COR-L47 (cell line): ENCODE measurements at regions not wholly inside any gene's neighbourhood (a gene's known extent, or its start where the extent isn't known, plus 50 kb on each side); places are given as distances from the start of the nearest gene placed in this dataset.
"Not testable (repeated sequence)": the region's sequence is repeated elsewhere in the genome, so short reads cannot be mapped to it uniquely, and the experiment has no call there.

Experiments
- DNase-seq: peaks from one replicate; lab custom pipeline; 2025; lab: John Stamatoyannopoulos, UW

DNA sequence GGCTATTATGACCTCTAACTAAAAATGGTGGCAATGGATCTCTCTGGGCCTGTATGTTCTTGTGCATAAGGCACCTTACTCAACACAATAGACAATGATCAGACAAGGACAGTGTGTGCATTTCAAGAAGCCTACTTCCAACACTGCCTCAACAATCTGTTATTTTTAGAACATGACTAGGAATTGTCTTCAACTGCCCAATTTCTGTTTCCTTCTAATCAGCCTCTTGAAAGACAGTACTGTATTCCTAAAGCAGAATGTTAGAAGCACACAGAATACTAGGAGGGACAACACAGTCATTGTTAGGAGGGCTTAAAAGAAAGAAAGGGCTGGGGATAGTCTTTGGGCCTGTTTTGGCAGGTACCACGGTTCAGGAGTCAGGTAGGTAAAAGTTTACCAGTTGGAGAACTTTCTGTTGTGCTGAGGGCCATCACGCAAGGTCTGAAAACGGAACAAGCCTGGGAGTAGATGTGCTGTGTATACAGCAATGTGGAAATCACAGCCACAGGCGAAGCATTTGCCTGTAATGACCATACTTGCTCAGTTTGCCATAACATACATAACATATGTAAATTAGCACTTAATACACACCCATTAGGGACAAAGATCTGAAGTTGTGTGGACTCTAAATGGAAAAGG is 100.8 kb upstream of the ATXN3L start:
- no peak for DNase-seq

DNA sequence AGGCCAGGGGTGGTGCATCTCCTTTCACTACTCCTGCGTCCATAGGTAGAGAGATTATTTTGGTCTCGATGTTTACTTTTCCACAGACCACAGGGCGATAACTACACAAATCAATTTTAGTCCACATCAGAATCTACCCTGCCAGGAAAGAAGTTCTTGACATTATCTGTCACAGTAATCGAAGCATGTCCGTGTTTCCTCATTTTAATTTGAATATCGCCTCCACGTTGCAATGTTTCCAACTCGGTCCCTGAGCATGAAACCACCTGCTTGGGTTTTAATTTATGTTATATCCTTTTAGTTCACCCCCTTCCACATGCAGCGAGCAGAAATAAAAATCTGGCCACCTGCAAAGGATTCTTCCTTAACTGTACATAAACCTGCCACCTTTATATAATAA is 100.1 kb upstream of the ATXN3L start:
- no peak for DNase-seq

GRCh38 chrX:13419276-13419675 is 99.4 kb upstream of the ATXN3L start:
- DNase-seq, result no peak

GRCh38 chrX:13418126-13419097 is 98.6 kb upstream of the ATXN3L start:
- no peak for DNase-seq

DNA sequence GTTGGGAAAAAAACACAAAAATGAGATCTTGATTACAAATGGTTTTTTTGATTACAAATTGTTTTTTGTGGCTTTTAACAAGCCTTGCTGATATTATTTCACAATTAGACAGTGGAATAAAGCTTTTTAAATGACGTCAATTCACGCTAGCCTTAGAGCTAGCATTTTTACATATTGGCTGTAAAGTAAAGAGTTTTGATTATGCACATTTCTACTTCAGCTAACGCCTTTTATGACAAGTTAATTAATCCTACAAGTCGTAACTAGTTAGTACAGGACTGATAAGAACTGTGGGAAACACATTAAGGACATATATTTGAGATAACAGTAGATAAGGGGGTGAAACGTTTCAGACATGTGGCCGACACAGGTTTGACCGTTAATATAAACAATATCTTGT is 95.7 kb upstream of the ATXN3L start:
- no peak for DNase-seq

DNA sequence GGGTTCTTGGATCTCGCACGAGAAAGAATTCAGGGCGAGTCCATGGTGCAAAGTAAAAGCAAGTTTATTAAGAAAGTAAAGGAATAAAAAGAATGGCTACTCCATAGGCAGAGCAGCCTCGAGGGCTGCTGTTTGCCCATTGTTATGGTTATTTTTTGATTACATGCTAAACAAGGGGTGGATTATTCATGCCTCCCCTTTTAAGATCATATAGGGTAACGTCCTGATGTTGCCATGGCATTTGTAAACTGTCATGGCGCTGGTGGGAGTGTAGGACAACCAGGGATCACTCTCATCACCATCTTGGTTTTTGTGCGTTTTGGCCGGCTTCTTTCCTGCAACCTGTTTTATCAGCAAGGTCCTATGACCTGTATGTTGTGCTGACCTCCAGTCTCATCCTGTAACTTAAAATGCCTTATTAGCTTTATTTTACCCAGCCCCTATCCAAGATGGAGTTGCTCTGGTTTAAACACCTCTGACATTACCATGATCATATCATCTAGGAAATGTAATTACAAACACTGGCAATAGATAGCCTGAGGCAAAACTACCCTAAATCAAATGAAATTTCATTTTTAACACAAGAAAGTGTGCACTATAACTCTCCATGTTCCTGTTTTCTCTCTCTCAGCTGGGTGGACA is 94.3 kb upstream of the ATXN3L start:
- DNase-seq, result no peak

- DNase-seq, result no peak
Observed at GRCh38 chrX:13412208-13412600, 92.4 kb upstream of the ATXN3L start.

DNA sequence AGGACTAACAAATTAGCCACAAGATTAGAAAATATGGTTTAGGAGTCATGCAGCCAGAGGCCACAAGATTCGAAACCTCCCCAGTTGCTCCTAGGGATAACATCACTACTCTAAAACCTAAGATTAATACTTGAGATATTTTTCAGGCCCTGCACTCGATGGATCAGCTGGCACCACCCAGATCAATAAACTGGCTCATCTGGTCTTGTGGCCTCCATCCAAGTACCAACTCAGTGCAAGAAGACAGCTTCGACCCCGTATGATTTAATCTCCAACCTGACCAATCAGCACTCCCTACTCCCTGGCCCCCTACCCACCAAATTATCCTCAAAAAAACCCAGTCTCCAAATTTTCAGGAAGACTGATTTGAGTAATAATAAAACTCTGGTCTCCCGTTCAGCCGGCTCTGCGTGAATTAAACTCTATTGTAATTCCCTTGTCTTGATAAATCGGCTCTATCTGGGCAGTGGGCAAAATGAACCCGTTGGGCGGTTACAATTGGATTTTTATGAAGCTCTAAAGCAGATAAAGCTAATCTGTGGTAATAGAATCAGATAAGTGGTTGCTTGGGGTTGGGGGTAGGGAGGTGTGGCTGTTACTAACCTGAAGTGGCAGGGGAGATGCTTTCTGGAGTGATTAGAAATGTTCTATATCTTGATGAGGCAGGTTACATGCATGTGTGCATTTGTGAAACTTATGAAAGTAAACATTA is 91.8 kb upstream of the ATXN3L start:
- no peak for DNase-seq

DNA sequence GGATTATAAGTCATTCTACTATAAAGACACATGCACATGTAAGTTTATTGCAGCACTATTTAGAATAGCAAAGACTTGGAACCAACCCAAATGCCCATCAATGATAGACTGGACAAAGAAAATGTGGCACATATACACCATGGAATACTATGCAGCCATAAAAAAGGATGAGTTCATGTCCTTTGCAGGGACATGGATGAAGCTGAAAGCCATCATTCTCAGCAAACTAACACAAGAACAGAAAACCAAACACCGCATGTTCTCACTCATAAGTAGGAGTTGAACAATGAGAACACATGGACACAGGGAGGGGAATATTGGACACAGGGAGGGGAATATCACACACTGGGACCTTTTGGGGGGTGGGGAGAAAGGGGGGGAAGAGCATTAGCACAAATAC is 88.7 kb upstream of the ATXN3L start:
- DNase-seq, result not testable (repeated sequence)

DNA sequence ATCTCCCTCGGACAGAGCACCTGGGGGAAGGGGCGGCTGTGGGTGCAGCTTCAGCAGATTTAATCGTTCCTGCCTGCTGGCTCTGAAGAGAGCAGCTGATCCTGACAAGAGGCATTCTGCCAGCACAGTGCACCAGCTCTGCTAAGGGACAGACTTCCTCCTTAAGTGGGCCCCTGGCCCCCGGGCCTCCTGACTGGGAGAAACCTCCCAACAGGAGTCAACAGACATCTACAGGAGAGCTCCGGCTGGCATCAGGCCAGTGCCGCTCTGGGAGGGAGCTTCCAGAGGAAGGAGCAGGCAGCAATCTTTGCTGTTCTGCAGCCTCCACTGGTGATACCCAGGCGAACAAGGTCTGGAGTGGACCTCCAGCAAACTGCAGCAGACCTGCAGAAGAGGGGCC is 84.9 kb upstream of the ATXN3L start:
- peak; percentile 6 for DNase-seq

GRCh38 chrX:13404364-13404763 is 84.5 kb upstream of the ATXN3L start:
- DNase-seq, result no peak

DNA sequence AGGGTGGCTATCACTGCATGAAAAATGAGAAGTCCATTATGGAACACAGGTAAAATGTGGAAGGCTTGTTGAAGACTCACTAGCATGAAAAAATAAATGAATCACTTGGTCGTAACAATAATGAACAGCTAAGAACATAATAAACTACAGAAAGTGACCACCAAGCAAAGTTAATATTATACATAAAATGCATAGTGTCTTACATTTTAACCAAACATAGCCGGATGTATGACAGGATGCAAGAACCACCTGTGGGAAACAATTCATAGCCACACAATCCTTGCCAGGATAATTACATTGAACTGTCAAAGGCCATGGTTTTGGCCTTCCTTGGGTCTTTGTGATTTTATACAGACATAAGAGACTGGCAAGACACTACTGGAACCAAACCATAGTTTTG is 81.9 kb upstream of the ATXN3L start:
- no peak for DNase-seq

DNA sequence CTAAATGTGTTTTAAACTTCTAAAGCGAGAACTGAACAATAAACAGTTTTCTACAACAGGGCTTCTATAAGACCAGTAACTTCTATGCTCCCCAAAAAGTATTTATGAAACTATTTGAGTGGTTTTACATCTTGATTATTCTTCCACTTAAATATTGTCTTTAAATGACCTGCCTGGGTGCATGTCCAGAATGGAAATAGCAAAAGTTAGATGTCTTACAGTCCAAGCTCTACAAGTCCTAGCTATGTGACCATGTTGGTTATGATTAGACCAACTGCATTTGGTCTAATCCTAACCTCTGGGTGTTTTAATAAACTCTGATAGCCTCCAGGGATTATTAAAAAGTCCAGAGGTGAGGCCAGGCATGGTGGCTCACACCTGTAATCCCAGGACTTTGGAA is 79.0 kb upstream of the ATXN3L start:
- DNase-seq, result no peak

DNA sequence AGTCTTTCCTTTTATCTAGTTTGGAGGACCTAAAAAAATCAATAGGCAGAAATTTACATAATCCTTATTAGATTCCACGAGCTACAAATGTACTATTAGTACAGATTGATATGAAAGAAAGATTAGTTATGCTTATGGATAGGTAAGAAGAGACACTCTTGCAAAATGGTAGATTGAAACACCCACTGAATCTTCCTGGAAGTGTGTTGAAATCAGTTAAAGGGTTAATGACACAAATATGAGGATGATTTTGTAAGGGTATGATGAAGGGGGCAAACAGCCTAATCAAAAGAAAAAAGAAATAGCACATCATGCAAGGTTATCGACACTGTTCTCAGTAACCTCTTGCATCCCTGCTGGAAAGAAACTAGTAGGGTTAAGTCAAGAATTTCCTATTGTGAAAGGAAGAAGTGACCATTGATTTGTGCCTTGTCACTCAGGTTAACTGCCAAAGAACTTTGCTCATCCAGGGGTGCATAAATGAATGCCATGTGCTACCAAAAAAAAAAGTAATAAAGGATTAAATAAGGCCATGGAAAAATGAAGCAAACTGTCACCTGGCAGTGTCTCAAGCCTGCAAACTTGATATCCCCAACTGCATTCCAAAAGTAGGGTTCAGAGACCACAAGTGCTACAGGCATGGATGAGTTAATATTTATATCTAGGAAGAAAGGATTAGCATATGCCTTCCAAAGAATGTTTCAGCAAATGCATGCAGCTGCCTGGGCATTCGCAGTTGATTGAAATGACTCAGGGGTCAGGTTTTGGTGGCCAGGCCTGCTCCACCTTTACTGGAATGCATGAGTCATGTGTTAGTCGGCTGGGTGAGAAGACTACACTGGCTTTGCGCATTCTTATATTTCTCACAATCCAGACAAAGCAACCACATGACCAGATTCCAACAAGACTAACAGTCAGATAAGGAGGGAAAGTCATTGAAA is 78.3 kb upstream of the ATXN3L start:
- DNase-seq, result no peak

GRCh38 chrX:13396924-13397323 is 77.1 kb upstream of the ATXN3L start:
- DNase-seq, result no peak

GRCh38 chrX:13389501-13389900 is 69.6 kb upstream of the ATXN3L start:
- no peak for DNase-seq

- no peak for DNase-seq
Observed at GRCh38 chrX:13387666-13388494, 68.0 kb upstream of the ATXN3L start.

DNA sequence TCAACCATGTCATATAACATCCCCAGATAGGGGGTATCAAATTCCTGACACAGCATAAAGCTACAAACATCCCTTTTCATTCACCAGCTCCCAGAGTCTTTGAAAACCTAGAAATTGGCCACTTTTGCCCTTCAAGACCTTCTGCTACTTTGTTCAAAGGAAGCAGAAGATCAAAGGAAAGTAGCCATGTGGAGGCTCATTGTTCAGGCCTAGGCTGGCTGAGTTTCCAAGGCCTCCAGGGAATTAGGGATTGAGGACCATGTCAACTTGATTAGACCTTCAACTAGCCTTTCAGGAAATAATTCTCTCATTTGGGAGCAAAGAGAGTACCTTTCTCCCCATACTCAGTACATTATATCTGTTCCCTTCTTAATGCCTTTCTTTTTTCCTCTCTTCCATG is 66.8 kb upstream of the ATXN3L start:
- DNase-seq, result no peak

DNA sequence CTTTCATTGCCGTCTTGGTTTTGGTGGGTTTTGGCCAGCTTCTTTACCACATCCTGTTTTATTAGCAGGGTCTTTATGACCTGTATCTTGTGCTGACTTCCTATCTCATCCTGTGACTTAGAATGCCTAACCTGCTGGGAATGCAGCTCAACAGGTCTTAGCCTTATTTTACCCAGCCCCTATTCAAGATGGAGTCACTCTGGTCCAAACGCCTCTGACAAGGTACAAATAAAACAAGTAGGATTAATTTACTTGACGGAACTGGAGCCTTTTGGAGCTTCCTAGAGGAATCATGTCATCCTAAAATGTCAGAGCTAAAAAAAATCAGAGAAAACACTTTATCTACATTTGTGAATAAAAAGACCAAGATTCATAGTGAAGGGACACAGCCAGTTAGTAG is 66.2 kb upstream of the ATXN3L start:
- no peak for DNase-seq

- no peak for DNase-seq
Observed at GRCh38 chrX:13383907-13384306, 64.1 kb upstream of the ATXN3L start.
